Endothelial cell of umbilical vein (primary cell): ENCODE measurements at regions not wholly inside any gene's neighbourhood (a gene's known extent, or its start where the extent isn't known, plus 50 kb on each side); places are given as distances from the start of the nearest gene placed in this dataset.

Source experiments
- BruUV-seq: library from RNA; stranded (reverse); fragments of 400-500 nt; replicated peaks from 2 replicates; lab custom pipeline; 2021; lab: Mats Ljungman, UMichigan
- CTCF ChIA-PET: fragments of 300-600, 350-600 bp; sonication (Branson Sonifier 250); formaldehyde crosslinking; loops from one replicate; lab custom pipeline; 2021; ENCODE audit warnings: antibody characterized with exemption, inconsistent platforms; lab: Charles Lee
- POLR2A ChIA-PET: fragments of 300-600, 350-600 bp; sonication (Branson Sonifier 250); formaldehyde crosslinking; loops from one replicate; lab custom pipeline; 2021; ENCODE audit warnings: antibody characterized with exemption, inconsistent platforms; lab: Charles Lee
- DNase-seq: peaks from one replicate; pipeline ENCODE4 v3.0.0-alpha.2; 2011; ENCODE audit warnings: low read depth, low spot score
- FAIRE-seq: peaks from 2 replicates; lab custom pipeline; 2011; peaks lifted over from hg19 to GRCh38; lab: Jason Lieb, UNC
- H2AFZ ChIP-seq: 2 replicates; pipeline ENCODE4 v1.6.0; 2012; ENCODE audit warnings: low read depth, low read length, control low read depth, inconsistent platforms
- H3K27ac ChIP-seq: 2 replicates; pipeline ENCODE4 v1.5.1; 2011; ENCODE audit warnings: low read depth, mild to moderate bottlenecking, control low read depth, low read length, moderate library complexity; ENCODE audit not compliant: insufficient read depth
- H3K27me3 ChIP-seq, 2 experiments: 2 replicates each; pipeline versions ENCODE4 v1.6.0 to v1.6.1; 2011; ENCODE audit warnings: low read length in 2 of 2, mixed read lengths in 1 of 2; ENCODE audit not compliant: control insufficient read depth in 2 of 2, insufficient read depth in 2 of 2
- H3K36me3 ChIP-seq, 2 experiments: 2 replicates in 1 of 2; 3 replicates in 1 of 2; pipeline ENCODE4 v1.5.1; 2011; ENCODE audit warnings: low read length in 2 of 2, mild to moderate bottlenecking in 1 of 2, moderate library complexity in 1 of 2; ENCODE audit not compliant: control insufficient read depth in 2 of 2, insufficient read depth in 2 of 2; ENCODE audit errors: extremely low read depth in 1 of 2
- H3K4me1 ChIP-seq: 3 replicates; pipeline ENCODE4 v1.5.1; 2011; ENCODE audit warnings: mild to moderate bottlenecking, low read length; ENCODE audit not compliant: control insufficient read depth, insufficient read depth; ENCODE audit errors: extremely low read depth
- H3K4me2 ChIP-seq: 2 replicates; pipeline ENCODE4 v1.6.1; 2011; ENCODE audit warnings: low read length, control low read depth, mixed read lengths; ENCODE audit not compliant: insufficient read depth
- H3K4me3 ChIP-seq, 3 experiments: fragments of 200-600 bp in 1 of 3; sonication (generic), shearing (Covaris generic) in 1 of 3; replicated peaks in 1 of 3; 2 replicates each; pipeline ENCODE4 v1.5.1; 2011 to 2016; ENCODE audit warnings: control low read depth in 3 of 3, low read length in 3 of 3, mild to moderate bottlenecking in 2 of 3, inconsistent platforms in 1 of 3, low read depth in 1 of 3, moderate library complexity in 1 of 3; ENCODE audit not compliant: insufficient read depth in 1 of 3
- H3K79me2 ChIP-seq: 2 replicates; pipeline ENCODE4 v1.6.0; 2012; ENCODE audit warnings: low read length, inconsistent platforms; ENCODE audit not compliant: control insufficient read depth, insufficient read depth
- H3K9ac ChIP-seq: replicated peaks from 2 replicates; pipeline ENCODE3; 2011; ENCODE audit warnings: low read length, control low read depth; ENCODE audit not compliant: insufficient read depth; ENCODE audit errors: extremely low read depth
- H3K9me1 ChIP-seq: replicated peaks from 3 replicates; pipeline ENCODE4 v1.6.0; 2011; ENCODE audit warnings: mild to moderate bottlenecking, low read length; ENCODE audit not compliant: control insufficient read depth, insufficient read depth; ENCODE audit errors: extremely low read depth
- H3K9me3 ChIP-seq: replicated peaks from 2 replicates; pipeline ENCODE4 v1.5.1; 2012; ENCODE audit warnings: low read length, inconsistent platforms; ENCODE audit not compliant: control insufficient read depth, insufficient read depth
- H4K20me1 ChIP-seq: replicated peaks from 2 replicates; pipeline ENCODE3; 2011; ENCODE audit warnings: mild to moderate bottlenecking, low read length; ENCODE audit not compliant: control insufficient read depth, insufficient read depth; ENCODE audit errors: extremely low read depth
- CTCF ChIP-seq, 2 donors: IDR thresholded peaks; 1 replicate in 1 of 2; 2 replicates in 1 of 2; pipeline ENCODE4 v1.5.1; 2011; ENCODE audit warnings: low read length in 2 of 2, mild to moderate bottlenecking in 2 of 2, moderate library complexity in 2 of 2, control low read depth in 1 of 2, inconsistent platforms in 1 of 2, low read depth in 1 of 2; ENCODE audit not compliant: insufficient read depth in 1 of 2; ENCODE audit errors: extremely low read depth in 1 of 2
- EZH2 ChIP-seq: IDR thresholded peaks from 2 replicates; pipeline ENCODE4 v1.6.1; 2012; ENCODE audit warnings: borderline replicate concordance, low read depth, mild to moderate bottlenecking, moderate library complexity, low read length, inconsistent platforms; ENCODE audit not compliant: severe bottlenecking
- FOS ChIP-seq: IDR thresholded peaks from 2 replicates; pipeline ENCODE4 v1.6.1; 2011; ENCODE audit warnings: mild to moderate bottlenecking, low read length, moderate library complexity, borderline replicate concordance; ENCODE audit not compliant: insufficient read depth
- GATA2 ChIP-seq: IDR thresholded peaks from 2 replicates; pipeline ENCODE4 v1.7.0; 2011; ENCODE audit warnings: low read depth, mild to moderate bottlenecking, moderate library complexity, mixed read lengths, low read length; ENCODE audit not compliant: insufficient read length, insufficient read depth
- JUN ChIP-seq: IDR thresholded peaks from 2 replicates; pipeline ENCODE4 v1.6.1; 2011; ENCODE audit warnings: borderline replicate concordance, low read depth; ENCODE audit not compliant: insufficient read length, insufficient read depth
- MYC ChIP-seq: IDR thresholded peaks from one replicate; pipeline ENCODE4 v1.6.1; 2011; ENCODE audit warnings: mild to moderate bottlenecking, low read depth, low read length
- POLR2A ChIP-seq: IDR thresholded peaks from 2 replicates; pipeline ENCODE4 v1.6.1; 2012; ENCODE audit warnings: low read depth, mild to moderate bottlenecking, control low read depth, low read length
- POLR2AphosphoS5 ChIP-seq: IDR thresholded peaks from 2 replicates; pipeline ENCODE4 v1.6.1; 2012; ENCODE audit warnings: low read depth, mild to moderate bottlenecking, control low read depth, low read length, moderate library complexity; ENCODE audit not compliant: insufficient read depth
- dilution Hi-C: fragments of 300-500 bp; cut with MboI; formaldehyde crosslinking; loops from one replicate; pipeline ENCODE4 v1.15.0; 2019; ENCODE audit warnings: low sequenced_read_pairs; ENCODE audit not compliant: extremely low pct_ligation_motif_present
- intact Hi-C: fragments of 100-400 bp; cut with micrococcal nuclease; formaldehyde crosslinking; loops from one replicate; pipeline ENCODE4 v1.10.0; 2022
- TF ChIP-seq, protein P1 (sequence below): IDR thresholded peaks from 2 replicates; pipeline ENCODE4 v1.6.1; 2011; ENCODE audit not compliant: insufficient read depth, insufficient read length

GRCh38 chr14:22395803-22396202, 193.2 kb downstream of the DAD1 start:
- no peak for DNase-seq
- POLR2A ChIA-PET, result interaction anchor here (0.6 kb wide), 1 partner anchor 664 kb away, joined by 4 read pairs; no protein-coding TSS in a partner anchor
- Histone ChIP-seq H3K36me3 (no peaks in the 10 kb centered on the region), H3K79me2 (no peaks in the 10 kb centered on the region), H2AFZ (no peak overlapping the region), H3K4me2 (no peak overlapping the region), H3K9ac (no peak overlapping the region), H3K4me1 (peaks cover 3% of the 10 kb centered on the region), H4K20me1 (no peaks in the 10 kb centered on the region), H3K27me3 (peaks cover 22 to 26% of the 10 kb centered on the region in 2 experiments), H3K4me3 (no peak overlapping the region), H3K9me3 (no peaks in the 10 kb centered on the region), H3K9me1 (no peaks in the 10 kb centered on the region), H3K27ac (no peak overlapping the region)
- TF ChIP-seq FOS (no peak), EZH2 (no peak), JUN (no peak), CTCF (IDR thresholded peaks at IDR 0.05; ENCODE audit: extremely low read depth in 1 of 2, insufficient read depth in 1 of 2, low read depth in 1 of 2, low read length in 2 of 2) (no peak), POLR2AphosphoS5 (no peak), MYC (no peak), GATA2 (no peak), POLR2A (no peak)
- TF ChIP-seq, protein P1, sequence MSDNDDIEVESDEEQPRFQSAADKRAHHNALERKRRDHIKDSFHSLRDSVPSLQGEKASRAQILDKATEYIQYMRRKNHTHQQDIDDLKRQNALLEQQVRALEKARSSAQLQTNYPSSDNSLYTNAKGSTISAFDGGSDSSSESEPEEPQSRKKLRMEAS, result no peak
- BruUV-seq, result no TSS peak
- CTCF ChIA-PET, result interaction anchor here (1.1 to 1.4 kb wide), 3 partner anchors 18 to 20 kb away, joined by 3 to 5 read pairs (median 4); no protein-coding TSS in a partner anchor
- no peak for FAIRE-seq
- intact Hi-C loops (no loop called here), dilution Hi-C loops (no loop called here)
